ENCODE measurements at regions not wholly inside any gene's neighbourhood (a gene's known extent, or its start where the extent isn't known, plus 50 kb on each side); places are given as distances from the start of the nearest gene placed in this dataset.

- 53% methylated on average over 10 of the region's 10 CpGs for WGBS, 3 donors
- ATAC-seq = no peak
- H3K9me3 ChIP-seq = no peaks in the 10 kb centered on the region
- intact Hi-C loops (cut with DNase I) = no loop called here
- H3K36me3 ChIP-seq (ENCODE audit: insufficient read depth in 1 of 2, low read depth in 1 of 2) = no peaks in the 10 kb centered on the region
- H3K4me3 ChIP-seq = no peak overlapping the region
- no peak for DNase-seq
- H3K4me1 ChIP-seq = no peaks in the 10 kb centered on the region
- H3K27me3 ChIP-seq (ENCODE audit: insufficient read depth in 3 of 3, low read length in 2 of 3) = no peaks in the 10 kb centered on the region
- no peak overlapping the region for H3K27ac ChIP-seq
- TF ChIP-seq CTCF (IDR thresholded peaks at IDR 0.05) = no peak
Observed at GRCh38 chr5:2860101-2860500, 108.6 kb upstream of the IRX2 start.

- no peak for ATAC-seq
Observed at GRCh38 chr5:2857837-2858236, 106.4 kb upstream of the IRX2 start.

GRCh38 chr5:2856206-2856605, 104.7 kb upstream of the IRX2 start:
- intact Hi-C loops (cut with DNase I) = no loop called here
- Histone ChIP-seq H3K4me1 (no peaks in the 10 kb centered on the region), H3K4me3 (no peak overlapping the region), H3K36me3 (ENCODE audit: insufficient read depth in 1 of 2, low read depth in 1 of 2) (no peaks in the 10 kb centered on the region), H3K27me3 (ENCODE audit: insufficient read depth in 3 of 3, low read length in 2 of 3) (no peaks in the 10 kb centered on the region), H3K9me3 (no peaks in the 10 kb centered on the region), H3K27ac (no peak overlapping the region)
- TF ChIP-seq CTCF (IDR thresholded peaks at IDR 0.05) = no peak
- WGBS, 3 donors = 84 to 88% (median 86%) methylated on average over 13 of the region's 13 CpGs
- ATAC-seq = no peak
- no peak for DNase-seq

More at GRCh38 chr5:2857837-2858236, 106.4 kb upstream of the IRX2 start:
- Histone ChIP-seq H3K4me3 (no peak overlapping the region), H3K4me1 (no peaks in the 10 kb centered on the region), H3K27me3 (ENCODE audit: insufficient read depth in 3 of 3, low read length in 2 of 3) (no peaks in the 10 kb centered on the region), H3K27ac (no peak overlapping the region), H3K9me3 (no peaks in the 10 kb centered on the region), H3K36me3 (ENCODE audit: insufficient read depth in 1 of 2, low read depth in 1 of 2) (no peaks in the 10 kb centered on the region)
- no peak for DNase-seq
- intact Hi-C loops (cut with DNase I) = no loop called here
- WGBS, 3 donors = 42 to 47% (median 45%) methylated on average over 2 of the region's 2 CpGs
- no peak for TF ChIP-seq CTCF (IDR thresholded peaks at IDR 0.05)

GRCh38 chr5:2852446-2852845, 101.0 kb upstream of the IRX2 start:
- H3K27ac ChIP-seq = no peak overlapping the region
- H3K4me3 ChIP-seq = no peak overlapping the region
- H3K27me3 ChIP-seq (ENCODE audit: insufficient read depth in 3 of 3, low read length in 2 of 3) = no peaks in the 10 kb centered on the region
- 64 to 79% (median 65%) methylated on average over 1 of the region's 1 CpG for WGBS, 3 donors
- H3K36me3 ChIP-seq (ENCODE audit: insufficient read depth in 1 of 2, low read depth in 1 of 2) = no peaks in the 10 kb centered on the region
- no peak for ATAC-seq
- DNase-seq = no peak
- TF ChIP-seq CTCF (IDR thresholded peaks at IDR 0.05) = no peak
- no peaks in the 10 kb centered on the region for H3K9me3 ChIP-seq
- H3K4me1 ChIP-seq = no peaks in the 10 kb centered on the region
- intact Hi-C loops (cut with DNase I) = no loop called here

GRCh38 chr5:2851895-2852294, 100.4 kb upstream of the IRX2 start:
- intact Hi-C loops (cut with DNase I) = no loop called here
- H3K9me3 ChIP-seq = no peaks in the 10 kb centered on the region
- no peak overlapping the region for H3K27ac ChIP-seq
- ATAC-seq (no peak), DNase-seq (no peak)
- no peaks in the 10 kb centered on the region for H3K27me3 ChIP-seq (ENCODE audit: insufficient read depth in 3 of 3, low read length in 2 of 3)
- H3K4me3 ChIP-seq = no peak overlapping the region
- H3K4me1 ChIP-seq = no peaks in the 10 kb centered on the region
- TF ChIP-seq CTCF (IDR thresholded peaks at IDR 0.05) = no peak
- 76 to 79% (median 79%) methylated on average over 5 of the region's 5 CpGs for WGBS, 3 donors
- no peaks in the 10 kb centered on the region for H3K36me3 ChIP-seq (ENCODE audit: insufficient read depth in 1 of 2, low read depth in 1 of 2)

Data from psoas muscle (tissue), 7 donors.